ENCODE measurements at regions not wholly inside any gene's neighbourhood (a gene's known extent, or its start where the extent isn't known, plus 50 kb on each side); places are given as distances from the start of the nearest gene placed in this dataset.
"Not testable (repeated sequence)": the region's sequence is repeated elsewhere in the genome, so short reads cannot be mapped to it uniquely, and the experiment has no call there.

- TF ChIP-seq SPI1 (IDR thresholded peaks at IDR 0.05; ENCODE audit: low read depth, low read length) (no peak), POU2F2 (IDR thresholded peaks at IDR 0.05; ENCODE audit: low read depth, low read length) (no peak), PAX5 (IDR thresholded peaks at IDR 0.05; ENCODE audit: insufficient read depth, low read length, severe bottlenecking) (no peak), POLR2A (IDR thresholded peaks at IDR 0.05; ENCODE audit: low read depth, low read length) (no peak), TAF1 (IDR thresholded peaks at IDR 0.05; ENCODE audit: low read depth, low read length) (no peak), POLR2AphosphoS5 (IDR thresholded peaks at IDR 0.05; ENCODE audit: low read depth, low read length) (no peak)
- DNase-seq (ENCODE audit: insufficient read length, low spot score) (no peak), FAIRE-seq (no peak)
These were observed 369.7 kb downstream of the RAD51AP2 start for GRCh38 chr2:17148407-17149145.

DNA sequence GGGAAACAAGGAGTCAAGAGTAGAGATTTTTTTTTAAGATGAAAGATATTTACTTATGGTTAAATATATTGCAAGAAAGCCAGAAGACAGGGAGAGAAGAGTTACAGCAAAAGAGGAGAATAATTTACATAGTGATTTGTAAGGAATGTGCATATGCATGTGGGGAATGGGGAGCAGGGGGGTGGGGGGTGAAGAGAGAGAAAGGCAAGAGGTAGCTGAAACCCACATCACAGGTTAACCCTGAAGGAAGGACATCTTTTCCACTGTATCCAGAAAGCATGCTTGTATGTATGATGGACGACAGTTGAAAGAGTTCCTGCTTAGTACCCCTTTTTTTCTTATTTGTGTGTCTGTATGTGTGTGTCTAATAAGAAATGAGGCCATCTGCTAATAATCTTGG is 371.9 kb downstream of the RAD51AP2 start:
- TF ChIP-seq TAF1 (IDR thresholded peaks at IDR 0.05; ENCODE audit: low read depth, low read length), result no peak
- TF ChIP-seq PAX5 (IDR thresholded peaks at IDR 0.05; ENCODE audit: insufficient read depth, low read length, severe bottlenecking), result no peak
- TF ChIP-seq POLR2A (IDR thresholded peaks at IDR 0.05; ENCODE audit: low read depth, low read length), result no peak
- TF ChIP-seq POLR2AphosphoS5 (IDR thresholded peaks at IDR 0.05; ENCODE audit: low read depth, low read length), result no peak
- no peak for TF ChIP-seq POU2F2 (IDR thresholded peaks at IDR 0.05; ENCODE audit: low read depth, low read length)
- TF ChIP-seq SPI1 (IDR thresholded peaks at IDR 0.05; ENCODE audit: low read depth, low read length), result no peak
- no peak for DNase-seq (ENCODE audit: insufficient read length, low spot score)
- FAIRE-seq, result no peak

DNA sequence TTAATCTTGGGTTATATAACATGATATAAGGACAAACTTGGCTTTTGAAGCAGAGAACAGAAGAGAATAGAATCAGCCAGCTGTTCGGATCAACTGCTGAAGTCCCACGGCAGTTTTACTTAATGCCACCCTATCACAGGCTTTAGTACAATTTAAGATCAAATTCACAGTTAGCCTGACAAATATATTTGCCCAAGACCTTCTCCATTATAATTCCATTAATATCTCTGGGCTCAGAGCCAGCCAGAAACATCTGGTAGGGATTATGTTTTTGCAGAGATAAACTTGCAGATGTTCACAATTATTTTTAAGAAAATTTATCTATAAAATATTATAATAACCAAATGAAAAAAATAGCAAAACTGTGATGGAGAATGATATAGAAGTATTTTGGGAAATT is 381.4 kb downstream of the RAD51AP2 start:
- FAIRE-seq (no peak), DNase-seq (ENCODE audit: insufficient read length, low spot score) (no peak)
- no peak for TF ChIP-seq SPI1 (IDR thresholded peaks at IDR 0.05; ENCODE audit: low read depth, low read length)
- TF ChIP-seq PAX5 (IDR thresholded peaks at IDR 0.05; ENCODE audit: insufficient read depth, low read length, severe bottlenecking), result no peak
- no peak for TF ChIP-seq POU2F2 (IDR thresholded peaks at IDR 0.05; ENCODE audit: low read depth, low read length)
- TF ChIP-seq POLR2A (IDR thresholded peaks at IDR 0.05; ENCODE audit: low read depth, low read length), result no peak
- no peak for TF ChIP-seq TAF1 (IDR thresholded peaks at IDR 0.05; ENCODE audit: low read depth, low read length)
- no peak for TF ChIP-seq POLR2AphosphoS5 (IDR thresholded peaks at IDR 0.05; ENCODE audit: low read depth, low read length)

DNA sequence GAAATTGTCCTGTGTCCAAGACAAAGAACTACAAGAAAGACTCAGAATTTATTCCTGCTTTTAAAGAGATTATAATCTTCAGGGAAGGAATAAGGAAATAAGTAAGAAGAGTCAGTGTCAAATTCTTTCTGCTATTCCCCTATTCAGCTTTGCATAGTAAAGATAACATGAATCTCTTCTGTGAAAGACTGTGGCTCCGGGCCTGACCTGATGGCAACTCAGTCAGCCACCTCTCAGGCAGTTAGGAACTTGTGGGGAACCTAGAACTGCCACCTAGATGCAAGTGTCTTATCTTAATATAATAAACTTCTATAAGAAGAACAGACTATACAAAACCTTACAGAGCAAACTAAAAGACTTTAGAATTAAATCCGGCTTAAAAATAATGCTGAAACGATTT is 382.0 kb downstream of the RAD51AP2 start:
- FAIRE-seq (no peak), DNase-seq (ENCODE audit: insufficient read length, low spot score) (no peak)
- TF ChIP-seq POLR2AphosphoS5 (IDR thresholded peaks at IDR 0.05; ENCODE audit: low read depth, low read length) (no peak), TAF1 (IDR thresholded peaks at IDR 0.05; ENCODE audit: low read depth, low read length) (no peak), PAX5 (IDR thresholded peaks at IDR 0.05; ENCODE audit: insufficient read depth, low read length, severe bottlenecking) (no peak), POU2F2 (IDR thresholded peaks at IDR 0.05; ENCODE audit: low read depth, low read length) (no peak), POLR2A (IDR thresholded peaks at IDR 0.05; ENCODE audit: low read depth, low read length) (no peak)

DNA sequence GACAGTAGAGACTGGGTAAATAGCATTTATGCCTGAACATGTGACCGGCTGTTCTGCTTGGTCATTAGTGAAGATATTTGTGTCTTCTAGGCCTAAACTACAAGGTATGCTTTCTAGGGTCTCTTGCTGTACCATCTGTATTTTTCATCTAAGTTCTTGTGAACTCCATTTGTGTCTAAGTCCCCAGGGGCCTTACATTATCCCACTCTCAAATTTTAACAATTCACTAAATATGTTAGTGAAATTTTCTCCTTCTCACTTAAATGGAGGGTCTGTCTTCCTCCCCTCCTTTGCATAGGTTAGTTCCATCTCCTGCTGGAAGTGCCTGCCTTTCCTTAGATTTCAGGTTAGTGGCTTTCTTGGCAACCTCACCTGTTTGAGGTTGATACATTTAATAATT is 382.6 kb downstream of the RAD51AP2 start:
- DNase-seq (ENCODE audit: insufficient read length, low spot score) (no peak), FAIRE-seq (no peak)
- no peak for TF ChIP-seq POU2F2 (IDR thresholded peaks at IDR 0.05; ENCODE audit: low read depth, low read length)
- no peak for TF ChIP-seq SPI1 (IDR thresholded peaks at IDR 0.05; ENCODE audit: low read depth, low read length)
- no peak for TF ChIP-seq TAF1 (IDR thresholded peaks at IDR 0.05; ENCODE audit: low read depth, low read length)
- TF ChIP-seq POLR2A (IDR thresholded peaks at IDR 0.05; ENCODE audit: low read depth, low read length), result no peak

DNA sequence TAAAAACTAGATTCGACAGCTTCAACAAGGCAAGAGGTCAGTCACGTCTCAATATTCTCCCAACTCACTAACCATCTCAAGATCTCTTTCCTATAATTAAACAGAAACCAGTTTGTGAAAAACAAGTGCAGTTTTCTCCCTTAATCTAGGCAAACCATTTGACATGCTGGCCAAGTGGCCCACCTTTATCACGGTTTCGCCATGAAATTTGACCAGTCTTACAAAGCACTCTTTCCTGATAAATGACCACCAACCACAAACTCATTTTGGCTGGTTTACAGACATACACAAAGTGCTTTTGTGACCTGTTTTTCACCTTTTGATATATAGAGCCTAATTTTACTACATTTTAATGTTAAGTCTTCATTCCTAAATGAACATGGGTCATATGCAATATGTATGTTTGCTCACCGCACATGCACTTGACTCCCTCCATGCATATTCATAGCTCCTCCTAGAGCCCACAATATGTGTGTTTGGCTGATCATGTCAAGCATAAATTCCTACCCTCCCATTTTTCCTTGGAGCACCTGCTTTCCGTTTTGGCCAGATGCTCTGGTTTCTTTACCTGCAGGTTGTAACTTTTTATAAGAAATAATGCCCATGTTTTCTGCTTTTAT is 385.1 kb downstream of the RAD51AP2 start:
- DNase-seq (ENCODE audit: insufficient read length, low spot score), result no peak
- FAIRE-seq, result no peak
- TF ChIP-seq POU2F2 (IDR thresholded peaks at IDR 0.05; ENCODE audit: low read depth, low read length), result no peak
- TF ChIP-seq POLR2A (IDR thresholded peaks at IDR 0.05; ENCODE audit: low read depth, low read length), result no peak
- TF ChIP-seq POLR2AphosphoS5 (IDR thresholded peaks at IDR 0.05; ENCODE audit: low read depth, low read length), result no peak
- no peak for TF ChIP-seq TAF1 (IDR thresholded peaks at IDR 0.05; ENCODE audit: low read depth, low read length)

DNA sequence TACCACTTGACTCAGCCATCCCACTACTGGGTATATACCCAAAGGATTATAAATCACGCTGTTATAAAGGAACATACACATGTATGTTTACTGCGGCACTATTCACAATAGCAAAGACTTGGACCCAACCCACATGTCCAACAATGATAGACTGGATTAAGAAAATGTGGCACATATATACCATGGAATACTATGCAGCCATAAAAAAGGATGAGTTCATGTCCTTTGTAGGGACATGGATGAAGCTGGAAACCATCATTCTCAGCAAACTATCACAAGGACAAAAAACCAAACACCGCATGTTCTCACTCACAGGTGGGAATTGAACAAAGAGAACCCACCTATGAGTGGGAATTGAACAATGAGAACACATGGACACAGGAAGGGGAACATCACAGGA is 387.6 kb downstream of the RAD51AP2 start:
- FAIRE-seq; DNase-seq (ENCODE audit: insufficient read length, low spot score): not testable (repeated sequence)

GRCh38 chr2:17125989-17126620 is 392.1 kb downstream of the RAD51AP2 start:
- DNase-seq (ENCODE audit: insufficient read length, low spot score) (no peak), FAIRE-seq (no peak)
- TF ChIP-seq POLR2AphosphoS5 (IDR thresholded peaks at IDR 0.05; ENCODE audit: low read depth, low read length) (no peak), SPI1 (IDR thresholded peaks at IDR 0.05; ENCODE audit: low read depth, low read length) (no peak), POU2F2 (IDR thresholded peaks at IDR 0.05; ENCODE audit: low read depth, low read length) (no peak), POLR2A (IDR thresholded peaks at IDR 0.05; ENCODE audit: low read depth, low read length) (no peak), PAX5 (IDR thresholded peaks at IDR 0.05; ENCODE audit: insufficient read depth, low read length, severe bottlenecking) (no peak)

DNA sequence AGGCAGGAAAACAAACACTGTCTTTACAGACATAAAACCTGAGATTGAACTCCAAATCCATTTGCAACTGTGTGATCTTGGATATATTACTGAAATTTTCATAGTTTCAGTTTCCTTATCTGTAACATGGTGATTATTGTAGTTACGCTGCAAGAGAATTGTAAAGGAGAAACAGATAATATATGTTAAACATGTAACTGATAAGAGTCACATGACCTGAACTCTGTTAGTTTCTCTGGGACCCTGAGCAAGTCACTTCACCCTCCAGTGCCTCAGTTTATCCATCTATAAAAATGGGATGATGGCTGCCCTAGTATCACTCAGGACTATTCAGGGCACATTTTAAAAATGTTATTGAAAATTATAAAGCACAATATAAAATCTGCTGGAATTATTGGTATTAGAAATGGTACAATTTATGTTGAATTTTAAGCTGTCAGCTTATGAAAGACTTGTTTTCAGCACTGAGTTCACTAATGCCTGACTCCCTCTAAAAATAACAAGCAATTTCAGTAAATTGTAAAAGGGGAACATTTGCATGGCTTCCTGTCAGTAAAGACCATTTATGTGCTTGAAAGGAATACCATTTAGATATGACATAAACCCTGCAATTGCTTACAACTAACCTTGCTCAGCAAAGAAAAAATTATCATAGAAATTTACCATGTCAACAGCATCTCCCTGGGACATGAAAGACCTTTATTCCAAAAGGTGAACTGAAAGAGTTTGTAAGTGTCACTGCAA is 393.5 kb downstream of the RAD51AP2 start:
- DNase-seq (ENCODE audit: insufficient read length, low spot score) (no peak), FAIRE-seq (no peak)

More for the DNA sequence above, 393.5 kb downstream of the RAD51AP2 start:
- TF ChIP-seq SPI1 (IDR thresholded peaks at IDR 0.05; ENCODE audit: low read depth, low read length) (no peak), POU2F2 (IDR thresholded peaks at IDR 0.05; ENCODE audit: low read depth, low read length) (no peak), POLR2AphosphoS5 (IDR thresholded peaks at IDR 0.05; ENCODE audit: low read depth, low read length) (no peak), POLR2A (IDR thresholded peaks at IDR 0.05; ENCODE audit: low read depth, low read length) (no peak), PAX5 (IDR thresholded peaks at IDR 0.05; ENCODE audit: insufficient read depth, low read length, severe bottlenecking) (no peak), TAF1 (IDR thresholded peaks at IDR 0.05; ENCODE audit: low read depth, low read length) (no peak)
